Tibial nerve (tissue), 4 donors: ENCODE measurements at regions not wholly inside any gene's neighbourhood (a gene's known extent, or its start where the extent isn't known, plus 50 kb on each side); places are given as distances from the start of the nearest gene placed in this dataset.

Experiments
- CTCF ChIP-seq, 5 experiments: fragments of 200-600 bp in 3 of 5; fragments of 450-650 bp in 2 of 5; sonication (generic) in 3 of 5; IDR thresholded peaks; one replicate each; pipeline ENCODE4 v1.5.1; 2016 to 2019; ENCODE audit warnings: antibody characterized with exemption in 5 of 5, mild to moderate bottlenecking in 3 of 5, moderate library complexity in 2 of 5
- EP300 ChIP-seq, 2 donors: sonication (generic); formaldehyde crosslinking; IDR thresholded peaks; one replicate each; pipeline ENCODE4 v1.6.1; 2017; ENCODE audit warnings: antibody characterized with exemption in 2 of 2, mild to moderate bottlenecking in 1 of 2
- POLR2A ChIP-seq, 2 donors: fragments of 450-650 bp; IDR thresholded peaks; one replicate each; pipeline ENCODE4 v1.6.1; 2017; ENCODE audit warnings: antibody characterized with exemption in 2 of 2, mild to moderate bottlenecking in 2 of 2, moderate library complexity in 2 of 2

GRCh38 chr4:82043809-82044137 is 330.0 kb downstream of the HNRNPD start:
- TF ChIP-seq EP300 (IDR thresholded peaks at IDR 0.05): no peak
- no peak for TF ChIP-seq CTCF (IDR thresholded peaks at IDR 0.05)
- TF ChIP-seq POLR2A (IDR thresholded peaks at IDR 0.05): no peak
